GM21576 (cell line): ENCODE measurements at regions not wholly inside any gene's neighbourhood (a gene's known extent, or its start where the extent isn't known, plus 50 kb on each side); places are given as distances from the start of the nearest gene placed in this dataset.

Experiments
- ATAC-seq: cut with Tn5 transposase; IDR thresholded peaks from one replicate; pipeline ENCODE4 v1.9.1; 2021; ENCODE audit warnings: mild to moderate bottlenecking, moderate library complexity; ENCODE audit not compliant: unreplicated experiment

GRCh38 chr18:28826107-28826506 lies 649.2 kb upstream of the CDH2 start:
- no peak for ATAC-seq

DNA sequence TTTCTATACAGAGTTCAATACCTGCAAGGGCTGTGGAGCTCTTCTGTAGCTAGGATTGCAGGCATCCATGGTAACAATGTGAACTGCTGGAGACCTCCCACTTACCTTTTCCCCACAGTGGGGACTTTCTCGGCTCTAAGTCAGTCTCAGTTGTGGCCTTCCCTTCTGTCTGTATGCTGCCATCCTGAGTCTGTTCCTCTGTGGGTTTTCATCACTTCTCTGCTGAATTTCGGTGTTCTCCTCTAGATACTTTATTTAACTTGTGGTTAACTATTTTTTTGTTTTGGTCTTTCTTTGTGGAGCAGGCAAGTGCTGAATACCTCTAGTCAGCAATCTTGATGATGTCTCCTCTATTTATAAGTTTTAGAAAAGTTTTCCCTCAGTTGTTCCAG lies 647.2 kb upstream of the CDH2 start:
- no peak for ATAC-seq

GRCh38 chr18:28823506-28824182 lies 646.7 kb upstream of the CDH2 start:
- no peak for ATAC-seq

GRCh38 chr18:28820353-28820752 lies 643.4 kb upstream of the CDH2 start:
- no peak for ATAC-seq

- no peak for ATAC-seq
Measured at GRCh38 chr18:28816155-28816554, 639.2 kb upstream of the CDH2 start.

GRCh38 chr18:28814365-28814764 lies 637.4 kb upstream of the CDH2 start:
- ATAC-seq: no peak

DNA sequence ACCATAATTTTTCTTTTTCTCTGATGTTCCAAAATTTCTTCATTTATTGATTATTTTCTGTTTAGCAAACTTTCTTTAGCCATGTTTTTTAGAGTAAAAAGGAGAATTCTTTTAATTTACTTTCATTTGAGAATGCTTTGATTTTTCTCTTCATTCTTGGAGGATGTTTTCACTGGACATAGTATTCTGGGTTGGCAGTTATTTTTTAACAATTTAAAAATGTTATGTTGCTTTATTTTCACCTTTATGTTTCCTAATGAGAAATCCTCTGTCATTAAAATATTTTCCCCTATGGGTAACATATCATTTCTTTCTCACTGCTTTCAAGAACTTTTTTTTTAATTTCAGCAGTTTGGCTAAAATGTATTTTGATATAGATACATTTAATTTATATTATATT lies 631.4 kb upstream of the CDH2 start:
- no peak for ATAC-seq

- ATAC-seq: no peak
Measured at GRCh38 chr18:28805491-28805890, 628.6 kb upstream of the CDH2 start.

- no peak for ATAC-seq
Measured at GRCh38 chr18:28804512-28805202, 627.7 kb upstream of the CDH2 start.

- ATAC-seq: no peak
Measured at GRCh38 chr18:28802546-28802945, 625.6 kb upstream of the CDH2 start.

GRCh38 chr18:28801876-28802275 lies 624.9 kb upstream of the CDH2 start:
- no peak for ATAC-seq

GRCh38 chr18:28794459-28795245 lies 617.7 kb upstream of the CDH2 start:
- no peak for ATAC-seq

DNA sequence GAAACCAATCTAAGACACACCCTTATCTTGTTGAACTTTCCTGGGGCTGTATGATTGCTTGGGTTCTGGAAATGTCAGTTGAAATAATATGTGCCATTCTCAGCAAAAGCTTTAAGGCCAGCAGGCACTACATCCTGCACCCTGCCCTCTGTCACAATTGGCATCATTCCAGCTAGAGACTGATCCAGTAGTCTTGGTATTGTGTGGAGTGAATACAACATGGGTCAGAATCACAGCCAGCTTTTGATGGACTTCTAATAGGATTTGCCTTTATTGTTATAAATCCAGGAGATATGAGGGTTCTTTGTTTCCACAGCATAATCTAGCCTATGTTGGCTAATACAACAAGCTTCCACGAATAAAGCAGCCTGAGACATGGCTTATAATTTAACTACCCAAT lies 617.0 kb upstream of the CDH2 start:
- ATAC-seq: no peak

DNA sequence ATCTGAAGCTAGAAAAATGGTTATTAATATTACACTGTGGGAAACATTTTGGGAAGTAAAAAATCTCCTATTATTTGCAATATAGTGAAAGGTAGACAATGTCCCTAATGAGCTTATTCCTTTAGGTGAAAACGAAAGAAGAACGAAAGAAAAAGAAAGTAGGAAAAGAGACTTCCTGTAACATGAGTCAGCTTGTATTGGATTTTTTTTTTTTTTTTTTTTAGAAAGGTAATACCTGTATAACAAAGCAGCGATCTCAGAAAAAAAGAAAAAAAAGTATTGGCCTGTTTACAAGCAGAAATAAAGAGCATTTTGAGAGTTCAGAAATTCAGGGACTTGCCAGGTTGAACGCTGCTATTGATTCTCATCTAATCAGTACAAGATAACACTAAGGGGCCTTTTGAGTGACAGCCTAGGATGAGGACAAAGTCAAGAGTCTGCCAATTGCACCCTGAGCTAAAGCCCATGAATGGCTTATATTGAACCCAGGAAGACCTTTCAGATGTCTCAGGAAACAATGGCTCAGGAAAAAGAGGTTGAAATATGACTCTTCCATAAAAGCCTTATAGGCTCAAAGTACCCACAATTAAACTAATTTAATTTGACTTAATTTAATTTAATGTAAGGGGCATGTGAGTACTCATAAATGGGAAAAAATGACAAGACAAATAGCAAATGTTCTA lies 615.6 kb upstream of the CDH2 start:
- ATAC-seq: no peak

DNA sequence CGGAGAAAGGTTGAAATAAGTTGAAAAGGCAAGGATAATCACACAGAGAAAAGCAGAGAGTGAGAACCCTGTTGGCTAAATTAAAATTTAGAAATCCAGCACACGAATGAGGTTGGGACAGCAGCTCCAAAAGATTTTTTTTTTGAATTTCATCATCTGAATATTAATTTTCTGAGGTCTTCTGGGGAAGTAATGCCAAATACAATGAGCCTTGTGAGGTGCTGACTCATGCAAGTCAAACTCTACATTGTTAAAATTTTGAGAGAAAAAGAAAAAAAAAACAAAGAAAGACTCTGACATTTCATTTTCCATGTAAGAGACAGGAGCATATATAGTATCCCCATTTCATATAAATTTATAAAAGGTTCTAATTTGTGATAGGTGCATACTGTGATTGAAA lies 614.2 kb upstream of the CDH2 start:
- no peak for ATAC-seq

- no peak for ATAC-seq
Measured at GRCh38 chr18:28789502-28789901, 612.6 kb upstream of the CDH2 start.

DNA sequence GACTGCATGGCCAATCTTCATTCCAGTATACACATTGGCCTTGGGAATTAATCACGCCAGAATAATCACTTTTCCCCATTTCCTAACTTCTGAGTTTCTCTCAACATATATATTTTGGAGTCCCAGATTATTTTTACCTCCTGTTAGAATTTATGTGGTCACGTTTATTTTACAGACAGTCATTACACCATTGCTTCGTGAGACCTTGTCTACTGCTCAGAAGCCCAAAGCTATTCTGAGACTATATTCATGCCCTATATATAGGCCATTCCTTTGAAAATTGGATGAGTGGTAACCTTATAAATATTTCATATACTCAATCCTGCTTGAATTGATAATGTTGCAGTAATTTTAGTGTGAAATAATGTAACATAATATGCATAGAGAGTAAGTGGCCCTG lies 610.0 kb upstream of the CDH2 start:
- no peak for ATAC-seq

DNA sequence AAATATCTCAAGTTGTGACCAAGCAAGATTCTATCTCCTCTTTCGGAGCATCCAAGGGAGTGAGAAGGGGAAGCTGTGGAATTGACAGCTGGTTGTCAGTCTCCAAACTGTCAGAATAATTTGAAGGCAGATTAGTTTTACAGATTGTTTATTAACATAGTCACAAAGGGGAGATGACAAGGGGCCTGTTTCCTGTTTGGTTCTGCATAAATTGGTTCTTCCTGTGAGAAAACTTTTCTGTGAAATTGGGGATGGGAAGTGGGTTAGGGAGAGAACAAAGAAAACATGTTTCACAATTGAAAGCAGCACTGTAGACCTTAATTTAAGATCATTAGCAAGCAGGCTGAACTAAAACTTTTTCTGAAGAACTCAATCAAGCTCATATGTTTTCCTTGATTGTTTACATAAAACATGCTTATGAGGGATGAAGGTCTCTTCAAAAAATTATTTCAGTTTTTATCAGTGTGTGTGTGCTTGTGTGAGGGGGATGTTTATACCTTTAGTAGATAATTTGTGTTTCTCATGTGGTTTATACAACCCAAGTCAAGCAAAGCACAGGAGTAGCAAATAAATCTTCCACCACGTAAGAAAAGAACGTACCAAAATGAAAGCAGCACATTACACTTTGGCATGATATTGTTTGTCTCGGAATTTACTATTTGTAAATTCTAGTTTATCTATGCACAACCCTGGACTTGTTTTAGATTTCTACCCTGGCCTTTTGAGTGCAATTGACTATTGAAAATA lies 604.9 kb upstream of the CDH2 start:
- no peak for ATAC-seq

DNA sequence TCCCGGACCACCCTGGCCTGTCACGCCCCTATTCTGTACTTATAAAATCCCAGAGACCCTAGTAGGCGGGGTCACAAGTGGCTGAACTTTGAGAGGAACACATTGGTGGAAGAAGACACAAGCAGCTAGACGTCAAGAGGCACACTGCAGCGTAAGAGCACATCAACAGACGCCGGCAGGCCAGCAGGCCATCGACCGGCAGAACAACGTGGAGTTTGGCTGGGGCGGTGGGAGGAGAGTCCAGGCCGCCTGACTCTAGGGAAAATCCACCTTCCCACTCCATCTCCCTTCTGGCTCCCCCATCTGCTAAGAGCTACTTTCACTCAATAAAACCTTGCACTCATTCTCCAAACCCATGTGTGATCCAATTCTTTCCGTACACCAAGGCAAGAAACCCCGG lies 601.8 kb upstream of the CDH2 start:
- ATAC-seq: no peak

DNA sequence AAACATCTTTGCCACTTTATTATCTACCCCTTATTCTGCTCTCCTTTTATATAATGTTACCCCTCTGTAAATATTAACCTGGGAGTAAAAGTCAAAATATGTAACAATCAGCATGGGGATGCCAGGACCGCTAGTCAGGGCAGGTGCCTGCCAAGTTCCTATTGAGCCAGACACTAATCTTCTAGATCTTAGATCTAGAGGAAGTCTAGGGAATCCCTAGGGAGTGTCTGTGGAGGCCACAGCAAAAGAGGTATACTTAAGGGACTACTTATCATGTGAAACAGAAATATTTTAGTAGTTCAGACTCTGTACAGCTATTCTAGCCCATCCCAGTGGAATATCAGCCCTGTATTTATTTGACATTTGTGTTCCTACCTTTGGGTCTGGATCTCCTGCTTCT lies 600.8 kb upstream of the CDH2 start:
- no peak for ATAC-seq

- no peak for ATAC-seq
Measured at GRCh38 chr18:28771849-28772248, 594.9 kb upstream of the CDH2 start.
